WTC11 (cell line): ENCODE measurements at regions not wholly inside any gene's neighbourhood (a gene's known extent, or its start where the extent isn't known, plus 50 kb on each side); places are given as distances from the start of the nearest gene placed in this dataset.

ENCODE experiments used
- ATAC-seq: fragments of 200-7000 bp; cut with Tn5 transposase; 2 replicates; pipeline ENCODE4 v1.10.0; 2021; ENCODE audit warnings: mild to moderate bottlenecking, moderate library complexity
- CTCF ChIA-PET: fragments of 300-600 bp; sonication (Branson Sonifier 250); formaldehyde crosslinking; loops from one replicate; lab custom pipeline; 2021; ENCODE audit warnings: antibody characterized with exemption; lab: Charles Lee
- POLR2A ChIA-PET: fragments of 350-600 bp; sonication (Branson Sonifier 250); formaldehyde crosslinking; loops from one replicate; lab custom pipeline; 2021; ENCODE audit warnings: antibody characterized with exemption; lab: Charles Lee
- DNase-seq: peaks from one replicate; pipeline ENCODE4 v3.0.0; 2021; ENCODE audit warnings: low spot score
- H3K27ac Mint-ChIP-seq: 2 replicates; pipeline ENCODE4 v1.8.0; 2021; ENCODE audit warnings: mixed read lengths
- H3K27me3 Mint-ChIP-seq: 2 replicates; pipeline ENCODE4 v1.8.0; 2021; ENCODE audit warnings: low read depth, mild to moderate bottlenecking, moderate library complexity, mixed read lengths
- H3K36me3 Mint-ChIP-seq: 2 replicates; pipeline ENCODE4 v1.8.0; 2021; ENCODE audit warnings: mixed read lengths
- H3K4me1 Mint-ChIP-seq: 2 replicates; pipeline ENCODE4 v1.8.0; 2022; ENCODE audit warnings: mixed read lengths
- H3K4me3 Mint-ChIP-seq: 2 replicates; pipeline ENCODE4 v1.8.0; 2021; ENCODE audit warnings: mild to moderate bottlenecking, moderate library complexity, mixed read lengths
- H3K9me3 Mint-ChIP-seq: 2 replicates; pipeline ENCODE4 v1.8.0; 2021; ENCODE audit warnings: mixed read lengths
- AR ChIP-seq: fragments of 250-450 bp; sonication (Bioruptor Pico); IDR thresholded peaks from 2 replicates; pipeline ENCODE4 v1.9.0; 2021; ENCODE audit warnings: mild to moderate bottlenecking
- ATF2 ChIP-seq: sonication (generic); formaldehyde crosslinking; IDR thresholded peaks from 2 replicates; pipeline ENCODE4 v1.8.1; 2022; ENCODE audit warnings: low read depth, missing genetic modification reagents, borderline replicate concordance
- HMGXB4 ChIP-seq: sonication (generic); formaldehyde crosslinking; IDR thresholded peaks from 2 replicates; pipeline ENCODE4 v1.8.1; 2023; ENCODE audit warnings: mild to moderate bottlenecking, moderate library complexity, missing genetic modification reagents
- KAT7 ChIP-seq: sonication (generic); formaldehyde crosslinking; IDR thresholded peaks from 2 replicates; pipeline ENCODE4 v1.8.1; 2023; ENCODE audit warnings: missing genetic modification reagents, mild to moderate bottlenecking, borderline replicate concordance
- NFATC4 ChIP-seq: fragments of 250-450 bp; sonication (Bioruptor Pico); IDR thresholded peaks from 2 replicates; pipeline ENCODE4 v1.9.0; 2021; ENCODE audit warnings: mild to moderate bottlenecking
- NR2C2 ChIP-seq: sonication (generic); formaldehyde crosslinking; IDR thresholded peaks from 2 replicates; pipeline ENCODE4 v1.8.0; 2022; ENCODE audit warnings: mild to moderate bottlenecking, missing genetic modification reagents
- TP53 ChIP-seq: sonication (generic); formaldehyde crosslinking; IDR thresholded peaks from 2 replicates; pipeline ENCODE4 v1.8.1; 2023; ENCODE audit warnings: mild to moderate bottlenecking, missing genetic modification reagents
- USF2 ChIP-seq: sonication (generic); formaldehyde crosslinking; IDR thresholded peaks from 2 replicates; pipeline ENCODE4 v1.8.1; 2023; ENCODE audit warnings: mild to moderate bottlenecking, missing genetic modification reagents, moderate library complexity
- ZNF232 ChIP-seq: sonication (generic); formaldehyde crosslinking; IDR thresholded peaks from 2 replicates; pipeline ENCODE4 v1.8.0; 2022; ENCODE audit warnings: mild to moderate bottlenecking, missing genetic modification reagents
- TF ChIP-seq, protein P1 (sequence below): sonication (generic); formaldehyde crosslinking; IDR thresholded peaks from 2 replicates; pipeline ENCODE4 v1.8.0; 2022; ENCODE audit warnings: mild to moderate bottlenecking, missing genetic modification reagents
- TF ChIP-seq, protein P2 (sequence below): sonication (generic); formaldehyde crosslinking; IDR thresholded peaks from 2 replicates; pipeline ENCODE4 v1.8.1; 2023; ENCODE audit warnings: mild to moderate bottlenecking, missing genetic modification reagents
- TF ChIP-seq, protein P3 (sequence below): sonication (generic); formaldehyde crosslinking; IDR thresholded peaks from 2 replicates; pipeline ENCODE4 v1.8.1; 2023; ENCODE audit warnings: mild to moderate bottlenecking, missing genetic modification reagents
- TF ChIP-seq, protein P4 (sequence below): sonication (generic); formaldehyde crosslinking; IDR thresholded peaks from 2 replicates; pipeline ENCODE4 v1.8.1; 2023; ENCODE audit warnings: mild to moderate bottlenecking, missing genetic modification reagents, borderline replicate concordance
- TF ChIP-seq, protein P5 (sequence below): sonication (generic); formaldehyde crosslinking; IDR thresholded peaks from 2 replicates; pipeline ENCODE4 v1.8.0; 2022; ENCODE audit warnings: missing genetic modification reagents

DNA sequence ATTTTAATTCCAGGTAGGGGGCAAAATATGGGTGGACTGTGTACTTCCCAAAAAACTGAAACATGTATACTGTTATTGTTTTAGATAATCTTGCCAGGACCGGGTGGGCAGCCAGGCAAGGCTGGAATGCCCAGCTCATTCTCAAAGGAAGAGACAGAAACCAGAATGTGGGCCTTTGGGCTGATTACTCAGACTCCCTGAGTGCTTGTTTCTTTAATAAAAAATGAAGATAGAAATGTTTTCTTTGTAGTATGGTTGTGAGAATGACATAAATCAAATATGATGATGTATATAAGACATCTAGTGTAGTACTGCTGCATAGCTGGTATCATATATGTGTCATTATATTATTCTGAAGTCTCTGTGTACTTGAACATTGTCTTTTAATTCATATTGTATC is 231.6 kb upstream of the NT5C1B start (continued):
- TF ChIP-seq, protein P1, sequence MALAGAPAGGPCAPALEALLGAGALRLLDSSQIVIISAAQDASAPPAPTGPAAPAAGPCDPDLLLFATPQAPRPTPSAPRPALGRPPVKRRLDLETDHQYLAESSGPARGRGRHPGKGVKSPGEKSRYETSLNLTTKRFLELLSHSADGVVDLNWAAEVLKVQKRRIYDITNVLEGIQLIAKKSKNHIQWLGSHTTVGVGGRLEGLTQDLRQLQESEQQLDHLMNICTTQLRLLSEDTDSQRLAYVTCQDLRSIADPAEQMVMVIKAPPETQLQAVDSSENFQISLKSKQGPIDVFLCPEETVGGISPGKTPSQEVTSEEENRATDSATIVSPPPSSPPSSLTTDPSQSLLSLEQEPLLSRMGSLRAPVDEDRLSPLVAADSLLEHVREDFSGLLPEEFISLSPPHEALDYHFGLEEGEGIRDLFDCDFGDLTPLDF: no peak
- TF ChIP-seq, protein P2, sequence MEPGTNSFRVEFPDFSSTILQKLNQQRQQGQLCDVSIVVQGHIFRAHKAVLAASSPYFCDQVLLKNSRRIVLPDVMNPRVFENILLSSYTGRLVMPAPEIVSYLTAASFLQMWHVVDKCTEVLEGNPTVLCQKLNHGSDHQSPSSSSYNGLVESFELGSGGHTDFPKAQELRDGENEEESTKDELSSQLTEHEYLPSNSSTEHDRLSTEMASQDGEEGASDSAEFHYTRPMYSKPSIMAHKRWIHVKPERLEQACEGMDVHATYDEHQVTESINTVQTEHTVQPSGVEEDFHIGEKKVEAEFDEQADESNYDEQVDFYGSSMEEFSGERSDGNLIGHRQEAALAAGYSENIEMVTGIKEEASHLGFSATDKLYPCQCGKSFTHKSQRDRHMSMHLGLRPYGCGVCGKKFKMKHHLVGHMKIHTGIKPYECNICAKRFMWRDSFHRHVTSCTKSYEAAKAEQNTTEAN (CRISPR knock-in tag): no peak
- TF ChIP-seq, protein P3, sequence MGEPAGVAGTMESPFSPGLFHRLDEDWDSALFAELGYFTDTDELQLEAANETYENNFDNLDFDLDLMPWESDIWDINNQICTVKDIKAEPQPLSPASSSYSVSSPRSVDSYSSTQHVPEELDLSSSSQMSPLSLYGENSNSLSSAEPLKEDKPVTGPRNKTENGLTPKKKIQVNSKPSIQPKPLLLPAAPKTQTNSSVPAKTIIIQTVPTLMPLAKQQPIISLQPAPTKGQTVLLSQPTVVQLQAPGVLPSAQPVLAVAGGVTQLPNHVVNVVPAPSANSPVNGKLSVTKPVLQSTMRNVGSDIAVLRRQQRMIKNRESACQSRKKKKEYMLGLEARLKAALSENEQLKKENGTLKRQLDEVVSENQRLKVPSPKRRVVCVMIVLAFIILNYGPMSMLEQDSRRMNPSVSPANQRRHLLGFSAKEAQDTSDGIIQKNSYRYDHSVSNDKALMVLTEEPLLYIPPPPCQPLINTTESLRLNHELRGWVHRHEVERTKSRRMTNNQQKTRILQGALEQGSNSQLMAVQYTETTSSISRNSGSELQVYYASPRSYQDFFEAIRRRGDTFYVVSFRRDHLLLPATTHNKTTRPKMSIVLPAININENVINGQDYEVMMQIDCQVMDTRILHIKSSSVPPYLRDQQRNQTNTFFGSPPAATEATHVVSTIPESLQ: no peak
- TF ChIP-seq USF2 (no peak), AR (CRISPR knock-in tag) (no peak), KAT7 (CRISPR knock-in tag) (no peak)
- TF ChIP-seq, protein P4, sequence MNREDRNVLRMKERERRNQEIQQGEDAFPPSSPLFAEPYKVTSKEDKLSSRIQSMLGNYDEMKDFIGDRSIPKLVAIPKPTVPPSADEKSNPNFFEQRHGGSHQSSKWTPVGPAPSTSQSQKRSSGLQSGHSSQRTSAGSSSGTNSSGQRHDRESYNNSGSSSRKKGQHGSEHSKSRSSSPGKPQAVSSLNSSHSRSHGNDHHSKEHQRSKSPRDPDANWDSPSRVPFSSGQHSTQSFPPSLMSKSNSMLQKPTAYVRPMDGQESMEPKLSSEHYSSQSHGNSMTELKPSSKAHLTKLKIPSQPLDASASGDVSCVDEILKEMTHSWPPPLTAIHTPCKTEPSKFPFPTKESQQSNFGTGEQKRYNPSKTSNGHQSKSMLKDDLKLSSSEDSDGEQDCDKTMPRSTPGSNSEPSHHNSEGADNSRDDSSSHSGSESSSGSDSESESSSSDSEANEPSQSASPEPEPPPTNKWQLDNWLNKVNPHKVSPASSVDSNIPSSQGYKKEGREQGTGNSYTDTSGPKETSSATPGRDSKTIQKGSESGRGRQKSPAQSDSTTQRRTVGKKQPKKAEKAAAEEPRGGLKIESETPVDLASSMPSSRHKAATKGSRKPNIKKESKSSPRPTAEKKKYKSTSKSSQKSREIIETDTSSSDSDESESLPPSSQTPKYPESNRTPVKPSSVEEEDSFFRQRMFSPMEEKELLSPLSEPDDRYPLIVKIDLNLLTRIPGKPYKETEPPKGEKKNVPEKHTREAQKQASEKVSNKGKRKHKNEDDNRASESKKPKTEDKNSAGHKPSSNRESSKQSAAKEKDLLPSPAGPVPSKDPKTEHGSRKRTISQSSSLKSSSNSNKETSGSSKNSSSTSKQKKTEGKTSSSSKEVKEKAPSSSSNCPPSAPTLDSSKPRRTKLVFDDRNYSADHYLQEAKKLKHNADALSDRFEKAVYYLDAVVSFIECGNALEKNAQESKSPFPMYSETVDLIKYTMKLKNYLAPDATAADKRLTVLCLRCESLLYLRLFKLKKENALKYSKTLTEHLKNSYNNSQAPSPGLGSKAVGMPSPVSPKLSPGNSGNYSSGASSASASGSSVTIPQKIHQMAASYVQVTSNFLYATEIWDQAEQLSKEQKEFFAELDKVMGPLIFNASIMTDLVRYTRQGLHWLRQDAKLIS (CRISPR knock-in tag): no peak

DNA sequence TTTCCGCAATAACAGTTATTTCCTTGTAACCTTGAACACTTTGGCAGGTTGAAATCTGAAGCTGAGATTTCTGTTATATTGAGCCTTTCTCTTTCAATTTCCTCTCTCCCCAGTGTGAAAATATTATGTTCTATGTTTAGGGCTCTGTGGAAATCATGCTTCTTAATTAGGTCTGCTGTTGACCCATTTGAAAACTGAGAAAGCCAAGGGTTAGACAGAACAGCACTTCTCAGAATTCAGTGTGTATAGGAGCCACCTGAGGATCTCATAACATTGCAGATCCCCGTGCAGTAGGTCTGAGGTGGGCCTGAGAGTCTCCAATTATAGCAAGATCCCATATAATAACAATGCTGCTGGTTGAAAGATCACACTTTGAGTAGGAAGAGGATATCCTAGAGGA is 230.2 kb upstream of the NT5C1B start:
- DNase-seq (no peak), ATAC-seq (no peak)
- H3K36me3 Mint-ChIP-seq: no peaks in the 10 kb centered on the region
- H3K4me3 Mint-ChIP-seq: no peak overlapping the region
- 0 out of 2 replicates have a peak, but pooled peaks cover 2% of the 10 kb centered on the region for H3K4me1 Mint-ChIP-seq
- ChIA-PET CTCF (no interaction called here), POLR2A (no interaction called here)
- no peaks in the 10 kb centered on the region for H3K27me3 Mint-ChIP-seq
- H3K9me3 Mint-ChIP-seq: no peaks in the 10 kb centered on the region
- H3K27ac Mint-ChIP-seq: no peak overlapping the region
- TF ChIP-seq, protein P5, sequence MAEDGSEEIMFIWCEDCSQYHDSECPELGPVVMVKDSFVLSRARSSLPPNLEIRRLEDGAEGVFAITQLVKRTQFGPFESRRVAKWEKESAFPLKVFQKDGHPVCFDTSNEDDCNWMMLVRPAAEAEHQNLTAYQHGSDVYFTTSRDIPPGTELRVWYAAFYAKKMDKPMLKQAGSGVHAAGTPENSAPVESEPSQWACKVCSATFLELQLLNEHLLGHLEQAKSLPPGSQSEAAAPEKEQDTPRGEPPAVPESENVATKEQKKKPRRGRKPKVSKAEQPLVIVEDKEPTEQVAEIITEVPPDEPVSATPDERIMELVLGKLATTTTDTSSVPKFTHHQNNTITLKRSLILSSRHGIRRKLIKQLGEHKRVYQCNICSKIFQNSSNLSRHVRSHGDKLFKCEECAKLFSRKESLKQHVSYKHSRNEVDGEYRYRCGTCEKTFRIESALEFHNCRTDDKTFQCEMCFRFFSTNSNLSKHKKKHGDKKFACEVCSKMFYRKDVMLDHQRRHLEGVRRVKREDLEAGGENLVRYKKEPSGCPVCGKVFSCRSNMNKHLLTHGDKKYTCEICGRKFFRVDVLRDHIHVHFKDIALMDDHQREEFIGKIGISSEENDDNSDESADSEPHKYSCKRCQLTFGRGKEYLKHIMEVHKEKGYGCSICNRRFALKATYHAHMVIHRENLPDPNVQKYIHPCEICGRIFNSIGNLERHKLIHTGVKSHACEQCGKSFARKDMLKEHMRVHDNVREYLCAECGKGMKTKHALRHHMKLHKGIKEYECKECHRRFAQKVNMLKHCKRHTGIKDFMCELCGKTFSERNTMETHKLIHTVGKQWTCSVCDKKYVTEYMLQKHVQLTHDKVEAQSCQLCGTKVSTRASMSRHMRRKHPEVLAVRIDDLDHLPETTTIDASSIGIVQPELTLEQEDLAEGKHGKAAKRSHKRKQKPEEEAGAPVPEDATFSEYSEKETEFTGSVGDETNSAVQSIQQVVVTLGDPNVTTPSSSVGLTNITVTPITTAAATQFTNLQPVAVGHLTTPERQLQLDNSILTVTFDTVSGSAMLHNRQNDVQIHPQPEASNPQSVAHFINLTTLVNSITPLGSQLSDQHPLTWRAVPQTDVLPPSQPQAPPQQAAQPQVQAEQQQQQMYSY (CRISPR knock-in tag): no peak
- TF ChIP-seq NR2C2 (CRISPR knock-in tag) (no peak), KAT7 (CRISPR knock-in tag) (no peak), HMGXB4 (CRISPR knock-in tag) (no peak), ATF2 (CRISPR knock-in tag) (no peak), TP53 (CRISPR knock-in tag) (no peak), ZNF232 (CRISPR knock-in tag) (no peak), NFATC4 (CRISPR knock-in tag) (no peak)
